ENCODE measurements at regions not wholly inside any gene's neighbourhood (a gene's known extent, or its start where the extent isn't known, plus 50 kb on each side); places are given as distances from the start of the nearest gene placed in this dataset.
"Not testable (repeated sequence)": the region's sequence is repeated elsewhere in the genome, so short reads cannot be mapped to it uniquely, and the experiment has no call there.

- CTCF ChIA-PET, result no interaction called here
- intact Hi-C loops (cut with micrococcal nuclease), result no loop called here
- H3K27ac Mint-ChIP-seq, result no peak overlapping the region
Observed at GRCh38 chr7:53351681-53352080, 316.2 kb downstream of the POM121L12 start.

GRCh38 chr7:53358269-53358668, 322.8 kb downstream of the POM121L12 start:
- peaks cover 4 to 30% (median 17%) of the 10 kb centered on the region in 11 donors for H3K9me3 Mint-ChIP-seq
- Histone ChIP-seq H3K9me3 (ENCODE audit: control insufficient read depth in 2 of 3, low read length in 3 of 3) (peaks cover 0 to 7% (median 0%) of the 10 kb centered on the region in 3 experiments), H3K36me3 (ENCODE audit: control insufficient read depth in 2 of 3, insufficient read depth in 3 of 3, low read length in 3 of 3) (no peaks in the 10 kb centered on the region), H3K4me1 (ENCODE audit: control insufficient read depth in 2 of 2, insufficient read depth in 2 of 2, low read length in 2 of 2) (no peaks in the 10 kb centered on the region), H3K27me3 (ENCODE audit: control insufficient read depth in 2 of 2, insufficient read depth in 2 of 2, low read length in 2 of 2) (no peaks in the 10 kb centered on the region), H3K4me3 (ENCODE audit: low read length) (no peak overlapping the region), H3K27ac (ENCODE audit: low read depth, low read length) (no peak overlapping the region)
- ATAC-seq, result no peak
- intact Hi-C loops (cut with micrococcal nuclease), result no loop called here
- H3K4me1 Mint-ChIP-seq, result no peaks in the 10 kb centered on the region
- CTCF ChIA-PET, result no interaction called here
- H3K36me3 Mint-ChIP-seq, result no peaks in the 10 kb centered on the region
- H3K4me3 Mint-ChIP-seq, result no peak overlapping the region
- no peak overlapping the region for H3K27ac Mint-ChIP-seq
- DNase-seq, result no peak
- H3K27me3 Mint-ChIP-seq, result no peaks in the 10 kb centered on the region
- POLR2A ChIA-PET, result no interaction called here

More at GRCh38 chr7:53351681-53352080, 316.2 kb downstream of the POM121L12 start:
- Histone ChIP-seq H3K27me3 (ENCODE audit: control insufficient read depth in 2 of 2, insufficient read depth in 2 of 2, low read length in 2 of 2) (no peaks in the 10 kb centered on the region), H3K4me3 (ENCODE audit: low read length) (no peak overlapping the region), H3K36me3 (ENCODE audit: control insufficient read depth in 2 of 3, insufficient read depth in 3 of 3, low read length in 3 of 3) (no peaks in the 10 kb centered on the region), H3K27ac (ENCODE audit: low read depth, low read length) (no peak overlapping the region), H3K9me3 (ENCODE audit: control insufficient read depth in 2 of 3, low read length in 3 of 3) (peaks cover 0 to 7% (median 0%) of the 10 kb centered on the region in 3 experiments), H3K4me1 (ENCODE audit: control insufficient read depth in 2 of 2, insufficient read depth in 2 of 2, low read length in 2 of 2) (no peaks in the 10 kb centered on the region)
- POLR2A ChIA-PET, result no interaction called here
- H3K36me3 Mint-ChIP-seq, result no peaks in the 10 kb centered on the region
- DNase-seq (no peak), ATAC-seq (no peak)
- no peak overlapping the region for H3K4me3 Mint-ChIP-seq
- no peaks in the 10 kb centered on the region for H3K4me1 Mint-ChIP-seq
- no peaks in the 10 kb centered on the region for H3K27me3 Mint-ChIP-seq
- peaks cover 2 to 40% (median 11%) of the 10 kb centered on the region in 11 donors for H3K9me3 Mint-ChIP-seq

GRCh38 chr7:53383131-53383530, 347.7 kb downstream of the POM121L12 start:
- ATAC-seq, result no peak

GRCh38 chr7:53385239-53385638, 349.8 kb downstream of the POM121L12 start:
- H3K4me3 ChIP-seq (ENCODE audit: low read length); H3K36me3 Mint-ChIP-seq; H3K4me3 Mint-ChIP-seq; ATAC-seq; H3K4me1 Mint-ChIP-seq; H3K27me3 ChIP-seq (ENCODE audit: control insufficient read depth in 2 of 2, insufficient read depth in 2 of 2, low read length in 2 of 2); H3K27ac Mint-ChIP-seq; CTCF ChIA-PET; H3K36me3 ChIP-seq (ENCODE audit: control insufficient read depth in 2 of 3, insufficient read depth in 3 of 3, low read length in 3 of 3); DNase-seq; H3K4me1 ChIP-seq (ENCODE audit: control insufficient read depth in 2 of 2, insufficient read depth in 2 of 2, low read length in 2 of 2); H3K9me3 ChIP-seq (ENCODE audit: control insufficient read depth in 2 of 3, low read length in 3 of 3); H3K27me3 Mint-ChIP-seq; POLR2A ChIA-PET; H3K27ac ChIP-seq (ENCODE audit: low read depth, low read length); intact Hi-C loops (cut with micrococcal nuclease): not testable (repeated sequence)
- H3K9me3 Mint-ChIP-seq, result peaks cover 0 to 25% (median 12%) of the 10 kb centered on the region in 11 donors

More at GRCh38 chr7:53383131-53383530, 347.7 kb downstream of the POM121L12 start:
- intact Hi-C loops (cut with micrococcal nuclease), result no loop called here
- no peaks in the 10 kb centered on the region for H3K4me1 ChIP-seq (ENCODE audit: control insufficient read depth in 2 of 2, insufficient read depth in 2 of 2, low read length in 2 of 2)
- no peaks in the 10 kb centered on the region for H3K4me1 Mint-ChIP-seq
- no peaks in the 10 kb centered on the region for H3K36me3 ChIP-seq (ENCODE audit: control insufficient read depth in 2 of 3, insufficient read depth in 3 of 3, low read length in 3 of 3)
- no peak overlapping the region for H3K27ac ChIP-seq (ENCODE audit: low read depth, low read length)
- H3K36me3 Mint-ChIP-seq, result no peaks in the 10 kb centered on the region
- no peaks in the 10 kb centered on the region for H3K27me3 Mint-ChIP-seq
- no peak overlapping the region for H3K4me3 ChIP-seq (ENCODE audit: low read length)
- peaks cover 0 to 25% (median 14%) of the 10 kb centered on the region in 11 donors for H3K9me3 Mint-ChIP-seq
- POLR2A ChIA-PET, result no interaction called here
- CTCF ChIA-PET, result interaction anchor here (0.6 kb wide), 1 partner anchor 149 kb away, joined by 3 read pairs; no protein-coding TSS in a partner anchor
- peaks cover 0 to 7% (median 0%) of the 10 kb centered on the region in 3 experiments for H3K9me3 ChIP-seq (ENCODE audit: control insufficient read depth in 2 of 3, low read length in 3 of 3)
- H3K27me3 ChIP-seq (ENCODE audit: control insufficient read depth in 2 of 2, insufficient read depth in 2 of 2, low read length in 2 of 2), result no peaks in the 10 kb centered on the region
- no peak overlapping the region for H3K27ac Mint-ChIP-seq
- H3K4me3 Mint-ChIP-seq, result no peak overlapping the region
- no peak for DNase-seq

- Mint-ChIP-seq H3K27me3 (no peaks in the 10 kb centered on the region), H3K9me3 (peaks cover 4 to 29% (median 11%) of the 10 kb centered on the region in 11 donors), H3K4me1 (no peaks in the 10 kb centered on the region), H3K36me3 (no peaks in the 10 kb centered on the region), H3K27ac (no peak overlapping the region), H3K4me3 (no peak overlapping the region)
- Histone ChIP-seq H3K4me3 (ENCODE audit: low read length) (no peak overlapping the region), H3K4me1 (ENCODE audit: control insufficient read depth in 2 of 2, insufficient read depth in 2 of 2, low read length in 2 of 2) (no peaks in the 10 kb centered on the region), H3K27me3 (ENCODE audit: control insufficient read depth in 2 of 2, insufficient read depth in 2 of 2, low read length in 2 of 2) (no peaks in the 10 kb centered on the region), H3K9me3 (ENCODE audit: control insufficient read depth in 2 of 3, low read length in 3 of 3) (peaks cover 0 to 5% (median 0%) of the 10 kb centered on the region in 3 experiments), H3K36me3 (ENCODE audit: control insufficient read depth in 2 of 3, insufficient read depth in 3 of 3, low read length in 3 of 3) (no peaks in the 10 kb centered on the region), H3K27ac (ENCODE audit: low read depth, low read length) (no peak overlapping the region)
- DNase-seq (no peak), ATAC-seq (no peak)
- intact Hi-C loops (cut with micrococcal nuclease), result no loop called here
- ChIA-PET POLR2A (no interaction called here), CTCF (no interaction called here)
Observed at GRCh38 chr7:53387515-53387914, 352.1 kb downstream of the POM121L12 start.

- H3K27me3 ChIP-seq (ENCODE audit: control insufficient read depth in 2 of 2, insufficient read depth in 2 of 2, low read length in 2 of 2), result no peaks in the 10 kb centered on the region
- H3K9me3 ChIP-seq (ENCODE audit: control insufficient read depth in 2 of 3, low read length in 3 of 3), result no peaks in the 10 kb centered on the region
- no peak overlapping the region for H3K4me3 ChIP-seq (ENCODE audit: low read length)
- no peaks in the 10 kb centered on the region for H3K27me3 Mint-ChIP-seq
- ATAC-seq, result no peak
- POLR2A ChIA-PET, result no interaction called here
- H3K36me3 Mint-ChIP-seq, result no peaks in the 10 kb centered on the region
- no peak for DNase-seq
- H3K9me3 Mint-ChIP-seq, result peaks cover 0 to 22% (median 11%) of the 10 kb centered on the region in 11 donors
- no peaks in the 10 kb centered on the region for H3K36me3 ChIP-seq (ENCODE audit: control insufficient read depth in 2 of 3, insufficient read depth in 3 of 3, low read length in 3 of 3)
- H3K4me3 Mint-ChIP-seq, result no peak overlapping the region
- H3K27ac ChIP-seq (ENCODE audit: low read depth, low read length), result no peak overlapping the region
- no peak overlapping the region for H3K27ac Mint-ChIP-seq
- no peaks in the 10 kb centered on the region for H3K4me1 ChIP-seq (ENCODE audit: control insufficient read depth in 2 of 2, insufficient read depth in 2 of 2, low read length in 2 of 2)
- intact Hi-C loops (cut with micrococcal nuclease), result no loop called here
- no peaks in the 10 kb centered on the region for H3K4me1 Mint-ChIP-seq
- CTCF ChIA-PET, result no interaction called here
Observed at GRCh38 chr7:53397911-53398310, 362.5 kb downstream of the POM121L12 start.

- DNase-seq, result no peak
- CTCF ChIA-PET, result no interaction called here
- Histone ChIP-seq H3K9me3 (ENCODE audit: control insufficient read depth in 2 of 3, low read length in 3 of 3) (no peaks in the 10 kb centered on the region), H3K4me3 (ENCODE audit: low read length) (no peak overlapping the region), H3K36me3 (ENCODE audit: control insufficient read depth in 2 of 3, insufficient read depth in 3 of 3, low read length in 3 of 3) (no peaks in the 10 kb centered on the region), H3K27me3 (ENCODE audit: control insufficient read depth in 2 of 2, insufficient read depth in 2 of 2, low read length in 2 of 2) (no peaks in the 10 kb centered on the region), H3K27ac (ENCODE audit: low read depth, low read length) (no peak overlapping the region), H3K4me1 (ENCODE audit: control insufficient read depth in 2 of 2, insufficient read depth in 2 of 2, low read length in 2 of 2) (no peaks in the 10 kb centered on the region)
- H3K36me3 Mint-ChIP-seq, result no peaks in the 10 kb centered on the region
- no peak for ATAC-seq
- intact Hi-C loops (cut with micrococcal nuclease), result no loop called here
- POLR2A ChIA-PET, result no interaction called here
- H3K4me1 Mint-ChIP-seq, result no peaks in the 10 kb centered on the region
- H3K27me3 Mint-ChIP-seq, result no peaks in the 10 kb centered on the region
- no peak overlapping the region for H3K27ac Mint-ChIP-seq
- H3K9me3 Mint-ChIP-seq, result peaks cover 0 to 22% (median 11%) of the 10 kb centered on the region in 11 donors
- no peak overlapping the region for H3K4me3 Mint-ChIP-seq
Observed at GRCh38 chr7:53398566-53398965, 363.1 kb downstream of the POM121L12 start.

Measured in naive thymus-derived CD4-positive, alpha-beta T cell (primary cell).